Bronchial epithelial cell (primary cell): ENCODE measurements at regions not wholly inside any gene's neighbourhood (a gene's known extent, or its start where the extent isn't known, plus 50 kb on each side); places are given as distances from the start of the nearest gene placed in this dataset.

Source experiments
- DNase-seq: peaks from one replicate; pipeline ENCODE4 v3.0.0-alpha.2; 2010; ENCODE audit warnings: low read depth
- FAIRE-seq: peaks from 2 replicates; lab custom pipeline; 2011; peaks lifted over from hg19 to GRCh38; lab: Jason Lieb, UNC
- H3K27me3 ChIP-seq: 2 replicates; pipeline ENCODE4 v1.5.1; 2011; ENCODE audit warnings: low read length; ENCODE audit not compliant: control insufficient read depth, insufficient read depth
- H3K36me3 ChIP-seq: 2 replicates; pipeline ENCODE4 v1.5.1; 2011; ENCODE audit warnings: low read length; ENCODE audit not compliant: control insufficient read depth, insufficient read depth
- H3K4me3 ChIP-seq: 2 replicates; pipeline ENCODE4 v1.5.1; 2011; ENCODE audit warnings: mild to moderate bottlenecking, low read depth, low read length, control low read depth
- TF ChIP-seq, protein P1 (sequence below): IDR thresholded peaks from 2 replicates; pipeline ENCODE4 v1.5.1; 2011; ENCODE audit warnings: mild to moderate bottlenecking, moderate library complexity, low read length, control low read depth, inconsistent platforms; ENCODE audit not compliant: insufficient read depth, severe bottlenecking

DNA sequence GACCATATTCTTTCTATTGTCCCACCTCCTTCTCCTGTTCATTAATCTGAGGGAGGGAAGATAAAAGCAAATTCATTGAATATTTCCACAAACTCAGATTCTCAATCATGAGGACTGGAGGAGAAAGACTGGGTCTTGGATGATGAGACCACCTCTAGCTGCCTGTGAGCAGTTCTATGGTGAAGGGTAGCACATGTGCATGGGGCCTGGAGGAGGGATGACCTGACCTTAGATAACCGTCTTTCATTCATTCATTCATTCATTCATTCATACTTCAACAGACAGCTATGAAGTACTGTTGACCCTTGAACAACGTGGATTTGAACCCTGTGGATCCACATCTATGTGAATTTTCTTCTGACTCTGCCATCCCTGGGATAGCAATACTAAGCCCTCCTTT is 68.4 kb downstream of the MED10 start:
- DNase-seq (no peak), FAIRE-seq (no peak)
- H3K27me3 ChIP-seq, result no peaks in the 10 kb centered on the region
- H3K4me3 ChIP-seq, result no peak overlapping the region
- TF ChIP-seq, protein P1, sequence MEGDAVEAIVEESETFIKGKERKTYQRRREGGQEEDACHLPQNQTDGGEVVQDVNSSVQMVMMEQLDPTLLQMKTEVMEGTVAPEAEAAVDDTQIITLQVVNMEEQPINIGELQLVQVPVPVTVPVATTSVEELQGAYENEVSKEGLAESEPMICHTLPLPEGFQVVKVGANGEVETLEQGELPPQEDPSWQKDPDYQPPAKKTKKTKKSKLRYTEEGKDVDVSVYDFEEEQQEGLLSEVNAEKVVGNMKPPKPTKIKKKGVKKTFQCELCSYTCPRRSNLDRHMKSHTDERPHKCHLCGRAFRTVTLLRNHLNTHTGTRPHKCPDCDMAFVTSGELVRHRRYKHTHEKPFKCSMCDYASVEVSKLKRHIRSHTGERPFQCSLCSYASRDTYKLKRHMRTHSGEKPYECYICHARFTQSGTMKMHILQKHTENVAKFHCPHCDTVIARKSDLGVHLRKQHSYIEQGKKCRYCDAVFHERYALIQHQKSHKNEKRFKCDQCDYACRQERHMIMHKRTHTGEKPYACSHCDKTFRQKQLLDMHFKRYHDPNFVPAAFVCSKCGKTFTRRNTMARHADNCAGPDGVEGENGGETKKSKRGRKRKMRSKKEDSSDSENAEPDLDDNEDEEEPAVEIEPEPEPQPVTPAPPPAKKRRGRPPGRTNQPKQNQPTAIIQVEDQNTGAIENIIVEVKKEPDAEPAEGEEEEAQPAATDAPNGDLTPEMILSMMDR, result no peak
- no peaks in the 10 kb centered on the region for H3K36me3 ChIP-seq

DNA sequence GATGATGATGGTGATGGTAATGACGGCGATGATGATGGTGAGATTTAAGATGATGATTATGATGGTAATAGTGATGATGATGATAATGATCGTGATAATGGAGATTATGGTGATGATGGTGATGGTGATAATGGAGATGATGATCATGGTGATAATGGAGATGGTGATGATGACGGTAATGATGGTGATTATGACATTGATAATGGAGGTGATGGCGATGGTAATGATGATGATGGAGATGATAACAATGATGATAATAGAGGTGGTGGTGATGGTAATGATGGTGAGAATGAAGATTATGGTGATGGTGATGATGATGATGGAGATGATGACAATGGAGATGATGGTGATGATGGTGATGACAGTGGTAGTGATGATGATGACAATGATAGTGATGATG is 69.7 kb downstream of the MED10 start:
- DNase-seq, result no peak
- H3K27me3 ChIP-seq, result no peaks in the 10 kb centered on the region
- TF ChIP-seq, protein P1, result no peak
- no peak overlapping the region for H3K4me3 ChIP-seq
- peak; percentile 18 for FAIRE-seq
- H3K36me3 ChIP-seq, result no peaks in the 10 kb centered on the region

DNA sequence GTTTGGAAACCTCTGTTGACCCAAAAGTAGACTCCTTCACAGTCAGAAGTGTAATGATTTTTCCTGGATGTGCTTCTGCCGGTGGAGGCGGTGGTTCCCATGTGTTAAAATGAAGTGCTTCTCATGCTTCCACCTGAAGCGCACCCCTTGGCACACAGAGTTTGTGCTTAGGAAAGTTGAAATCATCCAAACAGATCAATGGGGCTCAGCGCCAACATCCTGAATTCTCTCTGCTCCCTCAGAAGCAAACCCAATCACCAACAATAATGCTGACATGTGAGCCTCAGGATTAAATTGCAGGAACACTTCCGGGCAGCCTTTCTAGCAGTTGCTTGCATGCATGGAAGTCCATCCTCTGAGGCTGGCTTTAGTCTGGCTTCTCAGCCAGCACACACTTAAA is 71.0 kb downstream of the MED10 start:
- H3K27me3 ChIP-seq, result no peaks in the 10 kb centered on the region
- FAIRE-seq (no peak), DNase-seq (no peak)
- H3K36me3 ChIP-seq, result no peaks in the 10 kb centered on the region
- no peak overlapping the region for H3K4me3 ChIP-seq
- TF ChIP-seq, protein P1, result no peak

DNA sequence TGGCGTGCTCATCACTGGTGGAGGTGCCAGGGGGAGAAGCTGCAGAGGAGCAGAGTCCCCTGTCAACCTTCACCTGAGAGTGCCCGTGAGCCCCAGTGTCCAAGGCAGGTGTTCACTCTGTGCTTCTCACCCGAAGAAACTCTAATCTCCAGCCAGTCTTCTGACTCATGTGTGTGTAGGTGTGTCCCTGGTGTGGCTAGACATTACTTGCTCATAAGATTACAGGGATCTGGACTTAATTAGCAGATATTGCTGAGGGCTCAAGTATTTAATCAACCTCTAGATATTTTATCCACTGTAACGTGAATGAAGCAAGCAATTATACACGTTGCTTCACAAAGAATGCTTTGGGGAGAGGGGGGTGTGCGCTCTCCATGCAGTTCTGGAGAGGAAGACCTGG is 72.5 kb downstream of the MED10 start:
- Histone ChIP-seq H3K36me3 (no peaks in the 10 kb centered on the region), H3K27me3 (no peaks in the 10 kb centered on the region), H3K4me3 (no peak overlapping the region)
- FAIRE-seq, result no peak
- DNase-seq, result peak; percentile 29
- TF ChIP-seq, protein P1, result no peak

DNA sequence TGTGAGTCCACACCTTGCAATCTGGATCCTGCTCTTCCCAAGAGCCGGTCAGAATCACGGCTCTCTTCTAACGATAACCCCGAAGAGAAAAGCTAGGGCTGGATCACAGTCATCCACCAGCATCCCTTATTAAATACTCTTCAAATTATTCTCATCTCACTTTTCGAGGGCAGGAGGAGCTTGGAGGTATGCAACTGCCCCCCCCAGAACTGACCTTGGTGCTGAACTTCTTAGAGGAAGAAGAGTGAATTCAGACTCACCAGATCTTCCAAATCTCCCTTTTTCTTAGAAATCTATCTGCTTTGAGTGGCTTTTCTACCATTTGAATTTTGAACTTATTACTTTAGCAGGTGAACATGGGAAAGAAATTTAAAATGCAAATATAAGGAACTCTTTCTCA is 75.7 kb downstream of the MED10 start:
- FAIRE-seq, result no peak
- no peaks in the 10 kb centered on the region for H3K27me3 ChIP-seq
- no peak overlapping the region for H3K4me3 ChIP-seq
- TF ChIP-seq, protein P1, result no peak
- H3K36me3 ChIP-seq, result no peaks in the 10 kb centered on the region
- DNase-seq, result no peak

DNA sequence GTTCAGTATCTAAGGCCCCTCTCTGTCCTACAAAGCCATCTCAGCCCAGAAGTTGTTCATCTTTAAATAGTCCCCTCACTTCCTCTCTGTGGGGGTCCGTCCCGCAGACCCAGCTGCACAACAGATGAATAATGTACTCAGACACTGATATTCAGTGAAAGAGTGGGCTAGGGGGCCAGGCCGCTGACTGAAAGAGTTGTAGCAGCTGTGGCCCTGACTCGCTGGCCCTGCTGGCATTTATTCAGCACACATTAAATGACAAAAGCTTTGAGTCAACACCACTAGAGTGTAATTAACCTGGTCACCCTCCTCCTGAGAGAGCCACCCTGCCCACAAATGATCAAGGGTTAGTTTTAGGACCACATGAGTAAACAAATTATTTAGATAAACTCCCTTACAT is 76.3 kb downstream of the MED10 start:
- FAIRE-seq, result no peak
- Histone ChIP-seq H3K27me3 (no peaks in the 10 kb centered on the region), H3K36me3 (no peaks in the 10 kb centered on the region), H3K4me3 (no peak overlapping the region)
- no peak for DNase-seq
- TF ChIP-seq, protein P1, result no peak
